Esophagus muscularis mucosa (tissue), 3 donors: ENCODE measurements at regions not wholly inside any gene's neighbourhood (a gene's known extent, or its start where the extent isn't known, plus 50 kb on each side); places are given as distances from the start of the nearest gene placed in this dataset.

Experiments
- POLR2AphosphoS5 ChIP-seq, 2 donors: sonication (generic); formaldehyde crosslinking; IDR thresholded peaks; one replicate each; pipeline ENCODE4 v1.6.1; 2017; ENCODE audit warnings: antibody characterized with exemption in 2 of 2
- TF ChIP-seq, protein P1 (sequence below), 3 experiments: fragments of 200-600 bp in 2 of 3; fragments of 450-650 bp in 1 of 3; sonication (generic) in 2 of 3; IDR thresholded peaks; one replicate each; pipeline ENCODE4 v1.5.1; 2017 to 2019; ENCODE audit warnings: antibody characterized with exemption in 3 of 3, mild to moderate bottlenecking in 2 of 3, moderate library complexity in 1 of 3

DNA sequence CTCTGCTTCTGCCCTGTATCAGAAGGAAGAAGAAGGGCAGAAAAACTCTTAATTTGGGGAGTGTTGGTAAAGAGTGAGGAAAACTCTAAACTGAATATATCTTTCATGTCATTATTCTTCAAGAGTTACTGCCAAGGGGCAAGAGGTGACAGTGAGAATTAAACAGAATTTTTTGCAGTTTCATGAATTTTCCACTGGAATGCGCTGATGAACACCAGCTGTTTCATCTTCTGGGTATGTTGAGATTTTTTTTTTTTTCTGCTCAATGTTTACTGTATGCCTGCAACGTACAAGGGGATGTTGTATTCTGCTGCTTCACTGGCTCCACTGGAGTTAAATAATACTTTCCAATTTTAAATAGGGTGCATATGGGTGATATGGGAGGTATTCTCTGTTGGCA is 117.8 kb downstream of the FAM76B start:
- no peak for TF ChIP-seq POLR2AphosphoS5 (IDR thresholded peaks at IDR 0.05)
- TF ChIP-seq, protein P1, sequence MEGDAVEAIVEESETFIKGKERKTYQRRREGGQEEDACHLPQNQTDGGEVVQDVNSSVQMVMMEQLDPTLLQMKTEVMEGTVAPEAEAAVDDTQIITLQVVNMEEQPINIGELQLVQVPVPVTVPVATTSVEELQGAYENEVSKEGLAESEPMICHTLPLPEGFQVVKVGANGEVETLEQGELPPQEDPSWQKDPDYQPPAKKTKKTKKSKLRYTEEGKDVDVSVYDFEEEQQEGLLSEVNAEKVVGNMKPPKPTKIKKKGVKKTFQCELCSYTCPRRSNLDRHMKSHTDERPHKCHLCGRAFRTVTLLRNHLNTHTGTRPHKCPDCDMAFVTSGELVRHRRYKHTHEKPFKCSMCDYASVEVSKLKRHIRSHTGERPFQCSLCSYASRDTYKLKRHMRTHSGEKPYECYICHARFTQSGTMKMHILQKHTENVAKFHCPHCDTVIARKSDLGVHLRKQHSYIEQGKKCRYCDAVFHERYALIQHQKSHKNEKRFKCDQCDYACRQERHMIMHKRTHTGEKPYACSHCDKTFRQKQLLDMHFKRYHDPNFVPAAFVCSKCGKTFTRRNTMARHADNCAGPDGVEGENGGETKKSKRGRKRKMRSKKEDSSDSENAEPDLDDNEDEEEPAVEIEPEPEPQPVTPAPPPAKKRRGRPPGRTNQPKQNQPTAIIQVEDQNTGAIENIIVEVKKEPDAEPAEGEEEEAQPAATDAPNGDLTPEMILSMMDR (IDR thresholded peaks at IDR 0.05), result no peak
